Lower leg skin (tissue), 4 donors: ENCODE measurements at regions not wholly inside any gene's neighbourhood (a gene's known extent, or its start where the extent isn't known, plus 50 kb on each side); places are given as distances from the start of the nearest gene placed in this dataset.

Experiments used
- DNase-seq, 2 donors: peaks; one replicate each; pipeline ENCODE4 v3.0.0-alpha.2; 2019; ENCODE audit warnings: low spot score in 2 of 2
- H3K4me3 ChIP-seq: fragments of 200-600 bp; sonication (generic); 2 replicates; pipeline ENCODE4 v1.5.1; 2017; ENCODE audit warnings: mild to moderate bottlenecking, low read depth; ENCODE audit not compliant: poor library complexity, severe bottlenecking
- CTCF ChIP-seq, 3 donors: fragments of 450-650 bp; IDR thresholded peaks; one replicate each; pipeline ENCODE4 v1.5.1; 2016; ENCODE audit warnings: antibody characterized with exemption in 3 of 3, mild to moderate bottlenecking in 3 of 3, moderate library complexity in 2 of 3
- POLR2A ChIP-seq, 2 donors: fragments of 450-650 bp; IDR thresholded peaks; one replicate each; pipeline ENCODE4 v1.6.1; 2016 to 2017; ENCODE audit warnings: antibody characterized with exemption in 2 of 2, mild to moderate bottlenecking in 1 of 2, moderate library complexity in 1 of 2
- WGBS, 2 donors: methylation state at CpG; one replicate each; pipeline ENCODE4 v1.1.5; 2018; 5-methylcytosine and 5-hydroxymethylcytosine counted together
- intact Hi-C: fragments of 100-400 bp; cut with DNase I; formaldehyde crosslinking; loops from one replicate; pipeline ENCODE4 v1.15.0; 2023; ENCODE audit warnings: low total_unique reads

- intact Hi-C loops, result no loop called here
- no peak for DNase-seq
- no peak overlapping the region for H3K4me3 ChIP-seq
- 78% methylated on average over 2 of the region's 2 CpGs for WGBS, 2 donors
- TF ChIP-seq CTCF (IDR thresholded peaks at IDR 0.05) (no peak), POLR2A (IDR thresholded peaks at IDR 0.05) (no peak)
These were observed 259.9 kb downstream of the SLITRK1 start for GRCh38 chr13:83622422-83622784.

- 89 to 93% methylated on average over 10 of the region's 10 CpGs for WGBS, 2 donors
- no peak for TF ChIP-seq CTCF (IDR thresholded peaks at IDR 0.05)
- no peak for TF ChIP-seq POLR2A (IDR thresholded peaks at IDR 0.05)
These were observed 260.4 kb downstream of the SLITRK1 start for GRCh38 chr13:83621765-83622421.

GRCh38 chr13:83620530-83621220 is 261.6 kb downstream of the SLITRK1 start:
- intact Hi-C loops, result no loop called here
- no peak overlapping the region for H3K4me3 ChIP-seq
- TF ChIP-seq POLR2A (IDR thresholded peaks at IDR 0.05), result no peak
- TF ChIP-seq CTCF (IDR thresholded peaks at IDR 0.05), result no peak
- no peak for DNase-seq

More at GRCh38 chr13:83621765-83622421, 260.4 kb downstream of the SLITRK1 start:
- no peak for DNase-seq
- no peak overlapping the region for H3K4me3 ChIP-seq
- intact Hi-C loops, result no loop called here

GRCh38 chr13:83618966-83619365 is 263.3 kb downstream of the SLITRK1 start:
- intact Hi-C loops, result no loop called here
- TF ChIP-seq CTCF (IDR thresholded peaks at IDR 0.05), result no peak
- no peak for TF ChIP-seq POLR2A (IDR thresholded peaks at IDR 0.05)
- H3K4me3 ChIP-seq, result no peak overlapping the region
- no peak for DNase-seq

- DNase-seq, result no peak
- TF ChIP-seq CTCF (IDR thresholded peaks at IDR 0.05) (no peak), POLR2A (IDR thresholded peaks at IDR 0.05) (no peak)
- no peak overlapping the region for H3K4me3 ChIP-seq
- WGBS, 2 donors, result 88 to 91% methylated on average over 8 to 14 of the region's 16 CpGs
- intact Hi-C loops, result no loop called here
These were observed 268.8 kb downstream of the SLITRK1 start for GRCh38 chr13:83613524-83613923.

- no peak for DNase-seq
- H3K4me3 ChIP-seq, result no peak overlapping the region
- intact Hi-C loops, result no loop called here
- TF ChIP-seq CTCF (IDR thresholded peaks at IDR 0.05) (no peak), POLR2A (IDR thresholded peaks at IDR 0.05) (no peak)
- 78 to 80% methylated on average over 1 of the region's 1 CpG for WGBS, 2 donors
These were observed 280.7 kb downstream of the SLITRK1 start for GRCh38 chr13:83601539-83601938.
